NOMO-1 (cell line): ENCODE measurements at regions not wholly inside any gene's neighbourhood (a gene's known extent, or its start where the extent isn't known, plus 50 kb on each side); places are given as distances from the start of the nearest gene placed in this dataset.

Source experiments
- DNase-seq, 2 experiments: peaks; one replicate each; lab custom pipeline; 2025; ENCODE audit not compliant: unreplicated experiment in 2 of 2; lab: John Stamatoyannopoulos, UW

DNA sequence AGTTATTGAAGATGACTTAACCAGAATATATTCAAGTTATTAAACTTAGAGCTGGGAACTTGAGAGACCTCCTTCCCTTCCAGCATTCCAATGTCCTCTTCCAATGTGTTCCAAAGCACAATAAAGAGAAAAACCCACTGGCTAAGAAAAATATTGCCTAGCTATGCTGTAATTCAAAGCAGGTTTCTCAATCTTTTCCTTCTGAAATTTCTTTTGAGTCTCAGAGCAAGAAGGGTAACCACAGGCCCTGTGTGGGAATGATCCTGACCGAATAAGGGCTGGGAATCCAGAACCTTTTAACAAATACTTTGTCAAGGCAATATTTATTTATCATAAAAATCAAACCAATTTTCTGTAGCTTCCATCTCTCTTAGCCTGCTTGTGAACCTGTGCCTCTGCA, 150.7 kb upstream of the SFRP2 start:
- no peak for DNase-seq

DNA sequence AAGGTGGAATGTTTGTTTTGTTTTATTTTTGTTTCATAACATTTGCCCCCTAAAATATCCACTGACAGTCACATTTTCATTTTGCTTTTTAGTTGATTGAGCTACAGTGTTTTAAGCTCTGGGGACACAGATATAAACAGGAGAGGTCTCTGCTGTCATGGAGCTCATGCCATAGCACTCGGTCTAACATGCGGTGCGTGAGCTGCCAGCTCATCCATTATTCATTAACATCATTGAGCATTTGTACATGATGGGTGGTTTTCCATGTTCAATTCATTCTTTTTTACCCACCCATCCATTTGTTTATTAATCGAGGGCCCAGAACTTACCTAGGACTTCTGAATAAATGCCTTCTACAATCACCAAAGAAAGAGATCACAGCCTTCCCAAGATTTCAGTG, 150.1 kb upstream of the SFRP2 start:
- DNase-seq: no peak

DNA sequence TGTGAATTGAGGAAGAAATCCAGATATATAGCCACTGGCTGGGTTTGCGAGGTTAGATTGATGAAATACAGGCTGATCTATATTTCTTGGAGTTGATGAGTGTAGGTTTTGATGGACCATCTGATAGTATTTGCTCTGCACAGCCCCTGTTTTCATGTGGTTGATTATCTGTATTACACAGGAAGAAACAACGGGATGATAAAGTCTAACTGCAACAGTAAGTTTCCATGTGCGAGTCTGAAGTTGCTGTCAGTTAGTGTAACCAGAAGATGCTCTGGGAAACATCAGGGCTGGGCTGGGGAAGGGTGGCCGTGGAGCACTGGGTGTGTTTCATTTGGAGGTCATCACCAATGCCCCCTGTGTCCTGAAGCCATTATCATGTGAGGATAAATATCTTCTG, 148.4 kb upstream of the SFRP2 start:
- no peak for DNase-seq

DNA sequence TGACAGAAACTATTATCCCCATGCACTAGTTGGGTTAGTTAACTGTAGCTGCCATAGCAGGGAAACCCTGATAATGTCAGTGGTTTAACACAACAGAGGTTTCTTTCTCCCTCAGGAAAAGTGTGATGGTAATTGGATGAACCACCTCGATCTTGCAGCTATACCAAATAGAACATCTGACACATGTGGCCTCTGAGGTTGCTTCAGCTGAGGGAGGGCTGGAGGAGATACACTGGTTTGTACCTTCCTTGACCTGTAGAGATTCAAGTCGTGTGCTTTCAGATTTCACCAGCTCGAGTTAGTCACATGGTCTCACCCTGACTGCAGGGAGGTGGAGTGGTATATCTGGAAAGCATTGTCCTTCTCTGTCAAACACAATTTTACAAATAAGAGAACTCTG, 147.2 kb upstream of the SFRP2 start:
- no peak for DNase-seq

DNA sequence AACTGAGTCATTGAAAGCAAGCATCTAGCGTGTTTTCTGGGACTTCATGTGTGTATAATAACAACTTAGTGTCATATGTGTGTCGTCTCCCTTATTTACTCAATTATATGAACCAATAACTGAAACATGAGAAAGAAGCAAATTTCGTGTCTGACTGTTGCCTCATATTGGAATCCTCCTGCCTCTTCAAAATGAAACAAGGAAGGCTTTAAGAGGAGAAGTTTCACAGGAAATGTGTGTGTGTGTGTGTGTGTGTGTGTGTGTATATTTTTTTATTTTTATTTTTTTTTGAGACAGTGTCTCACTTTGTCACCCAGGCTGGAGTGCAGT, 145.8 kb upstream of the SFRP2 start:
- peak; percentile 34 to 56 for DNase-seq

DNA sequence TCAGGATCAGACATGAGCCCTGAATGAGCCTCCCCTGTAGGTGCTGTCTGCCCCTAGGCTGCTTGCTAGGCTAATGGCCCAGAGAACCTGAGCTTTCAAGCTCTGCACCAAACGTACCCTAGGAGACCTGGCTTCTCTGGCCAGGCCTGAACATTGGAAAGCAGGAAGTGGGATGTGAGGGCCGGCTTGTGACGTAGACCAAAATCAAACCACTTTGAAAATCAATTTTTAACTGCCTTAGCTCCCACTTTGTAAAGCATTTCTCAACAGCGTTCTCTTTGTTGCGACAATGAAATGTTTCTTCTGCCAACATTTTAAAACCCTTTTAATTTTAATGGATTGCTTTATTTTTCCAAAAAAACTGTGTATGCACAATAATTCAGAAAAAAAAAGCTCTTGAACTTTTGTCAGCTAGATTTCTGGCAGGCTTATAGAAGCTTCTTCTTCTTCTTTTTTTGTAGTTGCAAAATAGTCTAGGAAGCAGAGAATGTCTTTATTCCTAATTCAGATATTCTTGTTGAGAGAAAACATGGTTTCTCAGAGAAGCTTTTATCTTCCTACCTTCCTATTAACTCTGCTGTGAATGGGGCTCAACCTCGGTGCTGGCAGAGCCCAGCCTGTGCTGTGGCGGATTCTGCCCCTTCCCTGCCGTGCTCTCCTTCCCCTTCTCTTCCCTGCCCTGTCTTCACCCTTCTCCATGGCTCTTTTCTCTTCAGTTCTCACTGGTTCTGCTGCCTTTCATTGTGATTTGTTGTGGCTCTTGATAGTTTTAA, 145.2 kb upstream of the SFRP2 start:
- DNase-seq: peak; percentile 34 to 47

DNA sequence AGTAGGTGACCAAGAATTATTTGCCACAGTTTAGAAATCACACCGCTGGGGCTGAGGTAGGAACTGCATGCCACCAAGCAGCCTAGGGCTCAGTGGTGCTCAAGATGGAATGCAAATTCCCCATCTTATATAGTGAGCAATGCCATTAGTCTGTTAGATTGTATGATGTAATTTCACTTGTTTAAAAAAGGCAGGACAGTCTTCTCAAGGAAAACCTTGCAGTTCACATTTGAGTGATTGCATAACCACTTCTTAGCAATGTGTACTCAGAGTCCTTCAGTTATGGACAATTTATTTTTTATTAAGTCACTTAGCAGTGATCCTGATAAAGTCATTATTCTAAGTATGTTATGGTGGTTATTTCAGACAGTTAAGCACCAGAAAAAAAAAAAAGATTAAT, 142.9 kb upstream of the SFRP2 start:
- DNase-seq: peak in 1 of 2 experiments; percentile 52

DNA sequence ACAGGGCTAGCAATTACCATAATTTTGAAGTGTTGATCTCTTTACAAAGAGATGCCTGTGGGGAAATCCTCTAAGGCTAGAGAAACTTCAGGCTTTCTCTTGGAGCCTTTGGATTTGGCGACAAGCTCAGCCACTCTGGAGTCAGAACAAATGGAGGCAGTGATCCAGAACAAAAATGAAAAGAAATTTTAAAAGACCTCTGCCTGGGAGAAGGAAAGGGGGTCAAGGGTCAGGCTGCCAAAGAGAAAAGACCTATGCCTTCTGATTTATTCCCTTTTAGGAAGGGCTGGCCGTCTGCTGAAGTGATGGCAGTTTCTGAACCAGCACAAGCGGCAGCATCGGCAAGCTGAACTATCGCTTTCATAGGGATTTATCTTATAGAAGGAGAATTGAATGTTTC, 140.8 kb upstream of the SFRP2 start:
- no peak for DNase-seq

DNA sequence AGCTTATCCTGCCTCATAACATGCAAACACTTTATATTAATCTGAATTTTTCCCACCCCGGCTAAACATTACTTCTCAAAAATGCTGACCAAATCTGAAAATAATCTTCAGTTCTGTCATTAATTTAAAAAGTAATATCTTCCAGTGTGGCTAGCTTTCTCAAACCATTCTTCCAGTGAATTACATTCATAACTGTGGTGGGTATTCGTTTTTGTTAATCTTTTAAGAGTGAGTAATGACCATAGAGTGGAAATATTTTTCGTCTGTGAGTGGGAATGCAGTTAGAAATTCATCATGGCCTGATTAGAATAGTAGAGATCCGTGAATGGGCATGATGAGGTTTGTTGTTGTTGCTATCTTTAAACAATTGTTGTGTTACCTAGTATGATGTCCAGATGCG, 138.6 kb upstream of the SFRP2 start:
- no peak for DNase-seq

DNA sequence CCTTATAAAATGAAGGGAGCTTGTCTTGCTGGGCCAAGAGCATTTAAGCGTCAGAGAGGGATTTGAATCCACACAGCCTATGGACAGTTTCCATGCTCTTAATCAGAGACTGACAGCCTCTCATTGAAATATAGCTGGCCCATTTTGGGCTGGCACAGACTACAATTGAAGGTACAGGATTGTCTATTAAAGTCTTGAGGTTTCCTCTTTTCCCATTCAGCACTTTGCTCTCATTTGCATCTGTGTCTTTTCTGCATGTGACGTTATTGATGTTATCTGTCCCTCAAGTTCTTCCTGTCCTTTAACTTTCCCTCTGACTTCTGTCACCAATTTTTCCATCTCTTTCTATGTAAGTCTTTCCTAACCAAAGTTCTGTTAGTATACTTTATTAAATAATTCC, 133.3 kb upstream of the SFRP2 start:
- DNase-seq: no peak

DNA sequence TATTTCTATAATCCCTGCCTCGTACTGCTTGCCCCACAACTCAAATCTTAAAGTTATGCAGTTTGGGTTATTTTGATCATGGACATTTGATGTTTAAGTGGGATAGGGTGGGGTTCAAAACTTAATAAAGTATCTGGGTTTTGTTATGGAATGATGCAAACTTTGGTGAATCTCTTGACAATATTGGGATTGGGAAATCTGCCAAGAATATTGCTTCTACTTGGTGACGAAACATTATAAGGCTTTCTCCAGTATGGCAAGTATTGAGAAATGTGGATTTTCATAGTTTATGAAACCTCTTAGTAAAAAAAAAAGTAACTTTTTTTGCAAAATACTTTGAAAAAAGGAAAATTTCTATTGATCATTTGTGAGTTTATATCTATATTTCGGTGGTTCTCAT, 130.8 kb upstream of the SFRP2 start:
- DNase-seq: no peak

DNA sequence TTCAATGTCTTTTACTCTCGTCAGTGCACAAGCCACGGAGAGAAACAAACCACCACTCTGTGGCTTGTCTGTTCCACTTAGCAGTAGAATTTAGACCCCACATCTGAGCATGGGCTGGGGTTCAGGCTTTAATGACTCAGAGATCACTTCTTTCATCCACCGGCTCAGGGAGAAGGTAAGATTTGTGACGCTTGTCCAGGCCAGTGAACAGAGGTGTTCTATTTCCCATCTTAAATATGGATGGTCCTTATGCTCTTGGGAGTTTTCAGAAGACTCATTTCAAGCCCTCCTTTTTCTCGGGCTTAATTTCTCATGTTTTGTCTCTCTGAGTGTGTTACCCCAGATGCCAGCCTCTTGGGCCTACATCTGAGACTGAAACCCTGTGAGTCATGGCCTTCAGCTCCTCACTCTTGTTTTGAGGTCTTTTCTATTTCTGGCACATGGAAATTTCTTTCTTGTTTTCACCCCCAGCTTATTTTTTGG, 127.4 kb upstream of the SFRP2 start:
- DNase-seq: no peak

DNA sequence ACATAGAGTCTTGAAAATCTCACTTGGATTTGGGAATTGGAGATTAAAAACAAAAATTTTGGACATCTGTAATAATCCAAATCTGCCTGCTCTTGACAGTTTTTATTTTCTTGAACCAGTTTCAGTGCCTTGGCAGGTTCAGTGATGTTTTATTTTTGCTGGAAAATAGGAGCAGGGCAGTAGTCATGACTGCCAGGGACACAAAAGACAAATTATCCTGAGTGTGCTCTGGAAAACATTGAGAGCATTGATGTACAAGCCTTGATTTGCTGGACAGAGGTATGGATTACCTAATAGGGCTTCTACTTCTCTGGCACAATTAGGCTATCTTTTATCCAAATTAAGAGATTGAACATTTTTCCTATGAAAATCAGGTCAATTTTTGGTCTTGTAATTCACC, 123.4 kb upstream of the SFRP2 start:
- no peak for DNase-seq

DNA sequence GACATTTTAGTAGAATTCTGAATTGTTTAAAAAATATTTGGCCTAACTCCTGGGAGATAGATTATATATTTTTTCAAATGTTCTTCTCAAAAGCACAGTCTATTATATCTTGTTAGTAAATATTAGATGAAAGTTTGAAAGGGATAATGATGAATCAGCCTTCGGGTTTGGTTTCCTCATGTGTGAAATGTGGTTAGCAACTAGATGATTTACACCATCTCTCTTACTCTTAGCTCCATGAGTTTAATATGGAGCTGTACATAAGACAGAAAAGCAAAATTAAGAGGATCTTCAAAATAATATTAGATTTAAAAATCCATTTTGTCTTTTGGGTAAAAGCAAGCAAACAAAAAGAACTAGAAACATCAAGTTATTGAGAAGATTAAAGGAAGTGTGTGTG, 120.8 kb upstream of the SFRP2 start:
- DNase-seq: peak in 1 of 2 experiments; percentile 16

DNA sequence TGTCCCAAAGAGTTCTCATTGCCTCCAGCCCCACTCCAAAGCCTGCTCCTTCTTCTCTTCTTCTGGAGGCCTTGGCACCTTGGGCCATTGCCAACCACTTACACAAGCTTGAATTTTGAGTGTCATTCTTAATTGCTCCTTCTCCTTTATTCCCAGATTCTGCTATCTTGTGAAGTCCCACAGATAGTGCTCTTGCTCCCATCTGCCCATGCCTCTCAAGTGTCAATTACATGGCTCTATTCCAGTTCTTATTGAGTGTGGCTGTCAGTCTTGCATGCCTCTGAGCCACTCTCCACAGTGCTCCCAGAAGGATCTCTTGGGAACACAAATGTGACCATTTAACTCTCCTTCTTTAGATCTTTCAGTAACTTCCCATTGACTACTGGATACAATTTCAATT, 117.3 kb upstream of the SFRP2 start:
- no peak for DNase-seq

DNA sequence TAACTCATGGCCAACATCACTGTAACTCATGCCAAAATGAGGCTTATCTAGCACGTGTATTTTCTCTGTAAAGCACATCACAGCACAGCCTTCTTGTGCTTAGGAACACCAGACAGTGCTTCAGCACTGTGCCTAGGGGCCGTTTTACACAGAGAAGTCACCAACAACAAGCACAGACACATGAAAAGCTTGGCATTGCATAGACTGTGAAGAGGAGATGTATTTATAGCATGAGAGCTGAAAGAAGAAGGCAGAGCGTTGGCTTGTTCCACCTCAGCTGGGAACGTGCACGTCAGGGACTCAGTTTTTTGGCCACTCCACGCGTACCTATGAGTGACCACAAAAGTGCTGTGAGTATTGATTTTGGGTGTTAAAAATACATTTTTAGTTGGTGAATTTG, 116.3 kb upstream of the SFRP2 start:
- no peak for DNase-seq

DNA sequence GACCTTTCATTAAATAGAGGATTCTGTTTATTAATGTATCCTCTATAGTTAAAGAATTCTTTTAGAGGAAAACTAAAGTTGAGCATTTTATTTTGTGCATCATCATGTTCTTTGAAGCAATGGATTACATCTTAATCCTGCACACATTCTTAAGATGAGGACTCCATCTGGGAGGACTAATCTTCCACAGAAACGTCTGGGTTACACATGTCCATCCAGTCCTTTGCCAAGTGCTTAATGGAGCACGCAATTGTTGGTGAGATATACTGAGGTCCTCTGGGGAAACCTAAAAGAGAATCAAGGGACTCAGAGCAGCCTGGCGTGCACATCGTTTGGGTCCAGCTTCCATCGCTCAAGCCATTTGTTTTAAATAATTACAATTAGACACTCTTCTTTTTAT, 115.1 kb upstream of the SFRP2 start:
- no peak for DNase-seq

DNA sequence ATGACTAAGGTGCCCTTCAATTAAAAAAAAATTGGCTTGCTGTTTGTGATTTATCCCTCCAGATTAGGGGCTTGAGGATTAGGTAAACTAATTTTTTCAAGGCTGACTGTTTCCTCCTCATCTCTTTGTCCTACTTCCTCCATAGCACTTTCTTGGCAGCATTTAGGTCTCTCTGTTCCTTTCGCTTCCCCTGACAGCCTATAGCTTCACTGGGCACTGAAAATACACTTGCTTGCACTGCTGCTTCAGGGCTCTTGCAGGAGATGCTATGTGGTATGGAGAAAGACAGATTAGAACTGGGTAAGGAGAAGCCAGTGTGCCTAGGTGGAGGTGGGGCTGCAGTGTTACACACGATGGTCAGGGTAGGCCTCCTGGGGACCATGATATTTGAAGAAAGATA, 112.3 kb upstream of the SFRP2 start:
- DNase-seq: peak in 1 of 2 experiments; percentile 16

DNA sequence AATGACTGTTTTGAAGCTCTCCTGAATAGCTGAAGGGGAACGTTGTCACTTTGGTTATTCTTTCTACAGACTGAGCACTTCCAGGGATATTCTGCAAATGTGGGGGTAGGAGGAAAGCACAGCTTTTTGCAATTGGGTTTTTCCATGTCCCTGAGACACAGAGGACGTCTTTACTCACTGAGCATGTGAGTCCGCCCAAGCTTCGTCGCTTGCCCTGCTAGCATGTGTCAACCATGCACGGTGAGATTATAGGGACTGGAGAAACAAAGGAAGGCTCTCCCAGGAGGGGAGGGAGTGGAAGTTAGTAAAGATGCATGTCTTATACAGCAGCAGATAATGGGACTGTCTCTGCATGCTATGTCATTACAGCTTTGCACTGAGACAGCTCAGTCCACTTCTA, 111.5 kb upstream of the SFRP2 start:
- DNase-seq: no peak

DNA sequence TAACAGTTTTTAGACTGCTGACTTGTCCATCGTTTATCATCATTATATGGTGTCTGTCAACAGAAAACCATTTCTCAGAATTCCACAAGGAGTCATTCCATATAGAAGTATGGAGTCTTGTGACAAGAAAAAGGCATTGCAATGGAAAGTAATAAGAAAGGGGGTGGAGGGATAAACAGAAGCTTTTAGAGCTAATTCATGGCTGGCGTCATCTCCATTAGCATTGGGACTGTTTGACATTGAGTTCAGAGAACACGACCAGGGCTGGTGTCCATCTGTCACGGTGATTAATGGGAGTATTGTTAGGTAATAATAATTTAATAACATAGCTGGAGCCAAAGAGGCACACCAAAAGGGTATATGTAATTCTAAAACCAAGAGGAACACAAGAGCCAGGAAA, 101.9 kb upstream of the SFRP2 start:
- DNase-seq: no peak

DNA sequence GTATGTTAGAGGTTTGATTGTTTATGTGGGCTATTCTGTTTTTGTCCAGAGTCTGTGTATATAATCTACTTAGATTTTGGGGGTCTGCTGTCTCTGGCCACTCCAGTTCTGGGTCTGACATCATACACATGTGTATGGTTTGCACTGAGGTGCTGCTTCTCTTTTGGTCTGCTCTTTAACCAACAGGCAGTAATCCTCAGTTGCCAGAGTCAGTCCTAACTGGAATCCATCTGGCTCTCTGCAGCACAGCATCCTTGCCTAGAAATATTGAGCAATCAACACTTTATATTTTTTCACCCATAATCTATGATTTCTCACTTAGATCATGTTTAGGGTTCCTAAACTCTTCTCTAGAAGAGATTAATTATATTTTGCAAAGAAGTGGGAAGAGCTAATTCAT, 98.3 kb upstream of the SFRP2 start:
- DNase-seq: no peak

DNA sequence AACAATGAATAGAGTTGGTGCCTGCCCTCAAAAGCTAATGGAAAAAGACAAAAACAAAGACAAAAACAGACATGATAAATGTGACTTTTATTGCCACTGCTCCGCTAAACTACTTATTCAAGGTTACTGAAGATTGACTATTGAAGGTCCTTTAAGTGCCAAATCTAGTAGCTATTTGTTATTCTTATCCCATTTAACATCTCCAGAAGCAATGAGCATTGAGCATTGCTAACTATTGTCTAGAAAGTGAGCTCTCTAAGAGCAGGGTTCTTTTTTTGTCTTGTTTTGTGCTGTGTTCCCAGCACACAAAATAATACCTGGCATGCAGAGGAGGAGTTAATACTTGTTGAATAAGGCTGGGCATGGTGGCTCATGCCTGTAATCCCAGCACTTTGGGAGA, 95.4 kb upstream of the SFRP2 start:
- no peak for DNase-seq

DNA sequence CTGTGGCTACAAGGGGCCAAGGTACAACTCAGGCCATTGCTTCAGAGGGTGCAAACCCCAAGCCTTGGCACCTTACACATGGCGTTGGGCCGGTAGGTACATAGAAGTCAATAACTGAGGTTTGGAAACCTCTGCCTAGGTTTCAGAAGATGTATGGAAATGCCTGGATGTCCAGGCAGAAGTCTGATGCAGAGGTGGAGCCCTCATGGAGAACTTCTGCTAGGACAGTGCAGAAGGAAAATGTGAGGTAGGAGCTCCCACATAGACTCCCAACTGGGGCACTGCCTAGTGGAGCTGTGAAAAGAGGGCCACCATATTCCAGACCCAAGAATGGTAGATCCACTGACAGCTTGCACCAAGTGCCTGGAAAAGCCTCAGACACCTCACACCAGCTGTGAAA, 92.1 kb upstream of the SFRP2 start:
- no peak for DNase-seq
